Psoas muscle (tissue), 7 donors: ENCODE measurements at regions not wholly inside any gene's neighbourhood (a gene's known extent, or its start where the extent isn't known, plus 50 kb on each side); places are given as distances from the start of the nearest gene placed in this dataset.

Experiments
- ATAC-seq, 4 donors: fragments of 200-7000 bp; cut with Tn5 transposase; one replicate each; pipeline ENCODE4 v1.9.1; 2020; ENCODE audit warnings: moderate library complexity in 3 of 4, mild to moderate bottlenecking in 2 of 4
- DNase-seq, 2 donors: peaks; one replicate each; pipeline ENCODE4 v3.0.0-alpha.2; 2020
- H3K27ac ChIP-seq: fragments of 200-600 bp; one replicate; pipeline ENCODE4 v1.8.0; 2022
- H3K27me3 ChIP-seq, 3 donors: fragments of 200-600 bp in 1 of 3; one replicate each; pipeline versions ENCODE4 v1.6.1 to v1.8.0; 2013 to 2022; ENCODE audit warnings: low read length in 2 of 3, mild to moderate bottlenecking in 2 of 3, moderate library complexity in 1 of 3; ENCODE audit not compliant: insufficient read depth in 3 of 3
- H3K36me3 ChIP-seq, 2 donors: fragments of 200-600 bp in 1 of 2; one replicate each; pipeline versions ENCODE4 v1.6.1 to v1.8.0; 2013 to 2022; ENCODE audit warnings: low read depth in 1 of 2, mild to moderate bottlenecking in 1 of 2, moderate library complexity in 1 of 2; ENCODE audit not compliant: insufficient read depth in 1 of 2
- H3K4me1 ChIP-seq: fragments of 200-600 bp; one replicate; pipeline ENCODE4 v1.8.0; 2022
- H3K4me3 ChIP-seq: fragments of 200-600 bp; one replicate; pipeline ENCODE4 v1.8.0; 2022; ENCODE audit warnings: mild to moderate bottlenecking
- H3K9me3 ChIP-seq: fragments of 200-600 bp; one replicate; pipeline ENCODE4 v1.8.0; 2022
- CTCF ChIP-seq: fragments of 200-600 bp; IDR thresholded peaks from one replicate; pipeline ENCODE4 v1.8.0; 2022; ENCODE audit warnings: antibody characterized with exemption
- WGBS, 3 donors: extraction: QIAGEN DNeasy Blood & Tissue Kit; methylation state at CpG; one replicate each; pipeline versions ENCODE4 v1.1.6 to v1.1.7; 2013; 5-methylcytosine and 5-hydroxymethylcytosine counted together
- intact Hi-C, 2 donors: fragments of 100-400 bp; cut with DNase I; formaldehyde crosslinking; loops; one replicate each; pipeline versions ENCODE4 v1.11.0 to v1.14.2; 2022
- donor health status: healthy with polysubstance abuse.
- donor health status: DM: no; HTN: no; CAD: no; lungs with moderate emphysema.
- donor health status: Bipolar disorder and iron deficiency.
- donor health status: healthy.
- donor health status: DM: yes; HTN: yes; CAD: no.
- donor health status: DM: no; HTN: no; CAD: no.
- donor health status: DM: yes; HTN: yes; CAD: no.

- H3K36me3 ChIP-seq, result no peaks in the 10 kb centered on the region
- peak overlapping the region; percentile 67 for H3K4me3 ChIP-seq
- peaks cover 0 to 59% (median 20%) of the 10 kb centered on the region in 3 donors for H3K27me3 ChIP-seq
- WGBS, 3 donors, result 1 to 2% (median 1%) methylated on average over 54 to 73 of the region's 73 CpGs
- DNase-seq (peak; percentile 36 to 48), ATAC-seq (peak in 2 of 4 donors; percentile 33 to 38)
- H3K9me3 ChIP-seq, result no peaks in the 10 kb centered on the region
- intact Hi-C loops, result no loop called here
- TF ChIP-seq CTCF, result no peak
- no peaks in the 10 kb centered on the region for H3K4me1 ChIP-seq
- H3K27ac ChIP-seq, result no peak overlapping the region
Measured at GRCh38 chr6:21664314-21665109, 71.0 kb downstream of the SOX4 start.

GRCh38 chr6:21665110-21665391, 71.5 kb downstream of the SOX4 start:
- no peak for ATAC-seq
- no peaks in the 10 kb centered on the region for H3K4me1 ChIP-seq
- intact Hi-C loops, result no loop called here
- 3 to 11% (median 4%) methylated on average over 9 of the region's 9 CpGs for WGBS, 3 donors
- no peak for TF ChIP-seq CTCF
- peaks cover 0 to 59% (median 20%) of the 10 kb centered on the region in 3 donors for H3K27me3 ChIP-seq
- no peaks in the 10 kb centered on the region for H3K36me3 ChIP-seq
- no peaks in the 10 kb centered on the region for H3K9me3 ChIP-seq
- H3K27ac ChIP-seq, result no peak overlapping the region
- DNase-seq, result no peak
- H3K4me3 ChIP-seq, result peak overlapping the region; percentile 67

GRCh38 chr6:21665392-21666200, 72.0 kb downstream of the SOX4 start:
- H3K9me3 ChIP-seq, result no peaks in the 10 kb centered on the region
- H3K36me3 ChIP-seq, result no peaks in the 10 kb centered on the region
- WGBS, 3 donors, result 7 to 9% (median 9%) methylated on average over 35 to 37 of the region's 37 CpGs
- H3K27ac ChIP-seq, result no peak overlapping the region
- H3K27me3 ChIP-seq, result peaks cover 0 to 59% (median 20%) of the 10 kb centered on the region in 3 donors
- DNase-seq (peak in 1 of 2 donors; percentile 50), ATAC-seq (no peak)
- H3K4me3 ChIP-seq, result peak overlapping the region; percentile 67
- H3K4me1 ChIP-seq, result no peaks in the 10 kb centered on the region
- no peak for TF ChIP-seq CTCF
- intact Hi-C loops, result no loop called here

GRCh38 chr6:21666201-21666691, 72.7 kb downstream of the SOX4 start:
- 0 to 2% (median 1%) methylated on average over 20 to 33 of the region's 33 CpGs for WGBS, 3 donors
- ATAC-seq (peak in 1 of 4 donors; percentile 21), DNase-seq (peak; percentile 20 to 52)
- Histone ChIP-seq H3K27me3 (peaks cover 0 to 59% (median 20%) of the 10 kb centered on the region in 3 donors), H3K4me3 (peak overlapping the region; percentile 67), H3K36me3 (no peaks in the 10 kb centered on the region), H3K9me3 (no peaks in the 10 kb centered on the region), H3K4me1 (no peaks in the 10 kb centered on the region), H3K27ac (no peak overlapping the region)
- intact Hi-C loops, result no loop called here
- no peak for TF ChIP-seq CTCF
